GM13976 (cell line): ENCODE measurements at regions not wholly inside any gene's neighbourhood (a gene's known extent, or its start where the extent isn't known, plus 50 kb on each side); places are given as distances from the start of the nearest gene placed in this dataset.

Source experiments
- DNase-seq: peaks from one replicate; pipeline ENCODE4 v3.0.0; 2012; ENCODE audit warnings: low spot score
- in situ Hi-C: fragments of 300-500 bp; cut with MboI; formaldehyde crosslinking; loops from one replicate; pipeline ENCODE4 v1.12.0; 2022; ENCODE audit warnings: low sequenced_read_pairs, mixed read lengths, inconsistent platforms; ENCODE audit not compliant: unreplicated experiment
- TF ChIP-seq, protein P1 (sequence below): IDR thresholded peaks from 2 replicates; pipeline ENCODE4 v1.5.1; 2012; ENCODE audit warnings: borderline replicate concordance, mild to moderate bottlenecking; ENCODE audit not compliant: insufficient read depth; ENCODE audit errors: extremely low read depth, missing control alignments, control extremely low read depth

DNA sequence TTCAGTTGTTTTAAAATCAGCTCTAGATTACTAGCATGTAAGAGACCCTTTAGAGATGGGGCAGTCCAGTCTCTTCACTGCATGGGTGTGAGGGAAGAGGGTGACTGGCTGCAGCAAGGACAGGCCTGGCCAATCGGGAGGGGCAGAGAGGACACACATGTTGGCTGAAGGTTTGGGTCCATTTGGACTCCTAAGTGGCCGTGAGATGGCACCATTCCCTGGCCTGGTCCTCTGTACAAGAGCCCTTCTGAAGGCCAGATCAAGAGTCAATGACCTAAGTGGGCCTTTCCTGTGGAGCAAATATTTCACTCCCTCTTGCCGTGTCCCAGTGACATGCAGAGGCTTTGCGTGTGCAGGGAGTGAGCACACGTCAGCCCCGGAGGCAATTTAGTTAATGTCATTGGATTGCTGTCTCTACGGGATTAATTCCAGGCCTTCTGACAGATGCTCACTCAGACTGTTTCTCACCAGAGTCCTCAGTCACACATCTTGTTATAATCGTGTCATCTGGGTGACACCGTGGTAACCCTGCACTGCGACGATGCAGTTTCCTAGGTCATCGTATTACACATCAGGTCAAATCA, 613.0 kb downstream of the NPHP4 start:
- no peak for DNase-seq
- in situ Hi-C loops, result no loop called here
- TF ChIP-seq, protein P1, sequence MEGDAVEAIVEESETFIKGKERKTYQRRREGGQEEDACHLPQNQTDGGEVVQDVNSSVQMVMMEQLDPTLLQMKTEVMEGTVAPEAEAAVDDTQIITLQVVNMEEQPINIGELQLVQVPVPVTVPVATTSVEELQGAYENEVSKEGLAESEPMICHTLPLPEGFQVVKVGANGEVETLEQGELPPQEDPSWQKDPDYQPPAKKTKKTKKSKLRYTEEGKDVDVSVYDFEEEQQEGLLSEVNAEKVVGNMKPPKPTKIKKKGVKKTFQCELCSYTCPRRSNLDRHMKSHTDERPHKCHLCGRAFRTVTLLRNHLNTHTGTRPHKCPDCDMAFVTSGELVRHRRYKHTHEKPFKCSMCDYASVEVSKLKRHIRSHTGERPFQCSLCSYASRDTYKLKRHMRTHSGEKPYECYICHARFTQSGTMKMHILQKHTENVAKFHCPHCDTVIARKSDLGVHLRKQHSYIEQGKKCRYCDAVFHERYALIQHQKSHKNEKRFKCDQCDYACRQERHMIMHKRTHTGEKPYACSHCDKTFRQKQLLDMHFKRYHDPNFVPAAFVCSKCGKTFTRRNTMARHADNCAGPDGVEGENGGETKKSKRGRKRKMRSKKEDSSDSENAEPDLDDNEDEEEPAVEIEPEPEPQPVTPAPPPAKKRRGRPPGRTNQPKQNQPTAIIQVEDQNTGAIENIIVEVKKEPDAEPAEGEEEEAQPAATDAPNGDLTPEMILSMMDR, result no peak

GRCh38 chr1:5376538-5377247, 615.5 kb downstream of the NPHP4 start:
- TF ChIP-seq, protein P1, result no peak

DNA sequence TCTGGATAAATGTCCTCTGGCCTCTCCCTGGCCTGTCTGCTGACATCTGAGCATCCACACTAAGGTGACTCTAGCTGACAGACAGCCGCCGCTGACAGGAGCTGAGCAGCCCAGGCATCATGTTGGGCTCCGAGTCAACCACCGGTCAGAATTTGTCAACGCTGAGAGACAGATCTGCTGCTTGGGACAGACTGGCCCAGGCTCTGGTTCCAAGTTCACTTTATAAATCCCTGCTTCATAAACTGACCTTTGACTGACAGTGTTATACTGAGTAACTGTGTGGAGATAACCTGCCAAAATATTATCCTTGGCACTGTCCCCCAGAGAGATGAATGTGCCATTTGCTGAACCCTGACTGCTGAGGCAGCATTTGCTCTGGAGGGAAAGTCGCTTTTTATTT, 616.7 kb downstream of the NPHP4 start:
- TF ChIP-seq, protein P1, result no peak
- in situ Hi-C loops, result no loop called here
- no peak for DNase-seq

More at GRCh38 chr1:5376538-5377247, 615.5 kb downstream of the NPHP4 start:
- no peak for DNase-seq
- in situ Hi-C loops, result no loop called here

- no peak for DNase-seq
- TF ChIP-seq, protein P1, result no peak
- in situ Hi-C loops, result no loop called here
Measured at GRCh38 chr1:5374192-5374591, 618.0 kb downstream of the NPHP4 start.

GRCh38 chr1:5373281-5373680, 618.9 kb downstream of the NPHP4 start:
- no peak for DNase-seq
- TF ChIP-seq, protein P1, result no peak
- in situ Hi-C loops, result no loop called here

DNA sequence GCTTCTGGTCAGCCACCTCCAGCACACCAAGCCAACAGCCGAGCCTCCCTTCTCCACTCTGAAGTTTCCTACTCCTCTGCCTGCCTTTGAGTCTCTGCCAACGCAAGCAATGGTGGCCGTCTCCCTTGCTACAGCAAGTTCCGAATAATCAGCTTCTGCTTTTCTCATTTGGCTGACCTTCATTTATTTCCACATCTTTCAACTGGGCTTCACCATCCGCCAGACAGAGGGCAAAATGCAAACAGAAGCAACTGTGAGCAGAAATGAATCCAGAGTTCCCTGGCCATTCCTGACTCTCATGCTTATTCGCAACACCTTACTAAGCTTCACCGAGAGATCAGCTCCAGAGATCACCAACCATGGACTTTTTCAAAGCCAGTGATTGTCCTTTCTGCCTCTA, 621.0 kb downstream of the NPHP4 start:
- no peak for DNase-seq
- TF ChIP-seq, protein P1, result no peak
- in situ Hi-C loops, result no loop called here
